GM12892 (cell line): ENCODE measurements at regions not wholly inside any gene's neighbourhood (a gene's known extent, or its start where the extent isn't known, plus 50 kb on each side); places are given as distances from the start of the nearest gene placed in this dataset.

Source experiments
- DNase-seq: peaks from one replicate; pipeline ENCODE4 v3.0.0; 2011; ENCODE audit not compliant: insufficient read length
- FAIRE-seq: peaks from 2 replicates; lab custom pipeline; 2011; peaks lifted over from hg19 to GRCh38; lab: Jason Lieb, UNC
- POLR2A ChIP-seq: IDR thresholded peaks from 2 replicates; pipeline ENCODE4 v1.6.1; 2011; ENCODE audit warnings: low read depth, low read length, control low read depth
- POLR2AphosphoS5 ChIP-seq: IDR thresholded peaks from 2 replicates; pipeline ENCODE4 v1.6.1; 2011; ENCODE audit warnings: low read depth, low read length, control low read depth
- TAF1 ChIP-seq: IDR thresholded peaks from 2 replicates; pipeline ENCODE4 v1.6.1; 2011; ENCODE audit warnings: low read depth, mild to moderate bottlenecking, control low read depth, low read length, borderline replicate concordance

DNA sequence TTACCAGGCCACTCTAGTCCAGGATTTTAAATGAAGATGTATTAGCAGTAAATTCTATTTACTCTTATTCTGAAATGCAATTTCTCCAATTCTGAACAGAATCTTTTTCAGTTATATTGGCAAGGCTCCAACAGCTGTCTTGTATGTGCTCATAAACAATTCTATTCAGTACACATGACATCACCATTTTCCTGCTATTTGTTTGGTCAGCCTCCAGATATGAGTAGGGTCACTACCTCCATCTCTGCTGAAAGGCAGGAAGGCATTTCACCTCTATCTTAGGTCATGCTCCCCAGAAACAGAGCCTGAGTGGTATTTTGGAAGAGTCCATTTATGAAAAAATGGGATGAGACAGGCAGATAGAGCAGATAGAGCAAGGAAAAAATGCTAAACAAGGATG lies 151.1 kb upstream of the ADGRL3 start:
- TF ChIP-seq POLR2A (no peak), POLR2AphosphoS5 (no peak), TAF1 (no peak)
- FAIRE-seq: no peak
- DNase-seq: no peak

DNA sequence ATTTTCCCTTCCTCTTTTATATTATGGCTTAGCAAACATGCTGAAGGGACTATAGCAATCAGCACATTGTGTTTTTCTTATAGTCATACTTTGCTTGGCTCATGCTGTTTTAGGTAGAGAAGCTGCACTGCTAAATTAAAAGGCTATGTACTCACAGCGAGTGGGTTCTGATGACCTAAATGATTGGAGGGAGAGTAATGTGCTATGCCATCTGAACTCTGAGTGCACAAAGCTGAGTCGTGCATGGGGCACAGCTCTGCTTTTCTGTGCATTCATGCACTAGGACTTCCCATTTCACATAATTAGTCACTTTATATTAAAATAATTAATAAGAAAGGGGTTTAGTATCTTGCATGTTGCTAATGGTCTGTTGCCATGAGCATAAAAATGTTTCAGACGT lies 132.7 kb upstream of the ADGRL3 start:
- DNase-seq (no peak), FAIRE-seq (no peak)
- no peak for TF ChIP-seq TAF1
- TF ChIP-seq POLR2A: no peak
- TF ChIP-seq POLR2AphosphoS5: no peak

DNA sequence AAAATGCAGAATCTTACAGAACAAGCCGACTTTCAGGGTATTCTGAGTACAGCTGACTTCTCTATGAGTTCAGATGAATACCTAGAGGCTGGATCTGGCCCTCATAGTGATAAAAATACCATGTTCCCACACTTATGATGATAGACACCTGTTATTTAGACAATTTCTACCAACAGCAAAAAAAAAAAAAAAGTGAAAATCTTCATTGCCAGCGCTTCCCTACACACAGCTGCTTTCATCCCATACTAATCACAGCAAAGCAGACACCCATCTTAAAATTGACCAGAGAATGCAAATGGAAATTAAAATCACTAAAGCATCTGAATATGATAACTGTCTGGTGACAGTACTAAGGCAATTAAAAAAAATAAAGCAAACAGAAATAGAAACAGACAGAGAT lies 132.1 kb upstream of the ADGRL3 start:
- no peak for TF ChIP-seq POLR2A
- no peak for TF ChIP-seq POLR2AphosphoS5
- no peak for TF ChIP-seq TAF1
- no peak for FAIRE-seq
- DNase-seq: no peak

DNA sequence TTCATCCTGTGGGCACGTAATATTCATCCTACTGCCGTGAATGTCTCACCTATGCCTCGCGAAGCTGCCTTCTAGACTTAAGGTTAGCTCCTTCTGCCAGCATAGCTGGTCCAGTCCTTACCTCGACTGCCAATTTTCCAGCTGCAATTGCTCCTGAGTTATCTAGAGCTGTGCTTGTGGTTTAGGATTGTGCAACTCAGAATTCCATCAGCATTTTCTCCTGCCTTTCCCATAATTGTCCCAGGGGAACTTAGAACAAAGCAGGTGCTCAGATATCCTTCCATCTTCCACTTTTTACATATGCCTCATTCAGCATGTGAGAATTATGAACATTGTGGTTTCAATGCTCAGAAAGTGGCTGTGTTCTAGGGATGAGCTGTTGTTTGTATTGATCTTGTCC lies 131.4 kb upstream of the ADGRL3 start:
- no peak for TF ChIP-seq POLR2A
- no peak for TF ChIP-seq POLR2AphosphoS5
- TF ChIP-seq TAF1: no peak
- no peak for DNase-seq
- FAIRE-seq: no peak

DNA sequence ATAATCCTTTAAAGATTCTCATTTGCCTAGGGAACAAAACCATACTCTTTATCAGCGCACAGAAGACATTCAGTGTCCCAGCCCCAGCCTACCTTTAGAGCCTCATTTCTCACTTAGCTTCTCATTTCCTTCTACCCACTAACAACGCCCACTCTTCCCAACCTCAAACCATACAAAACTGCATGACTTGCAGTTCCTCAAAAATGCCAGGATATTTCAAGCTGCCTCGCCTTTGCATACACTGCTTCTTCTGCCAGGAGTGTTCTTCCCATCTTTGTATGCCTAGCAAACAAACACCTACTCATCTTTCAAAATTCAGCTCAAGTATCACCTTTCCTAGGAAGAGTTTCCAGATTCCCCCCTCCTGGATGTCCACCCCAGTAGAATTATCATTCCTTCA lies 129.9 kb upstream of the ADGRL3 start:
- no peak for TF ChIP-seq POLR2A
- TF ChIP-seq POLR2AphosphoS5: no peak
- no peak for TF ChIP-seq TAF1
- DNase-seq (no peak), FAIRE-seq (no peak)

DNA sequence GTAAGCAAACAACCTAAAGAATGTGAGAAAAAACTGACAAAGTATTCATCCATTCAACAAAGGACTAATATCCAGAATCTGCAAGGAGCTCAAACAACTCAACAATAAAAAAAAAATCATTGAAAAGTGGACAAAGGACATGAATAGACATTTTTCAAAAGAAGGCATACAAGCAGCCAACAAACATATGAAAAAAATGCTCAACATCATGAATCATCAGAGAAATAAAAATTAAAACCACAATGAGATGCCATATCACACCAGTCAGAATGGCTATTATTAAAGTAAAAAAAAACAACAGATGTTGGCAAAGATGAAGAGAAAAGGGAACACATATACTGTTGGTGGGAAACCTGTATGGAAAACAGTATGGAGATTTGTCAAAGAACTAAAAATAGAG lies 120.7 kb upstream of the ADGRL3 start:
- no peak for TF ChIP-seq TAF1
- TF ChIP-seq POLR2A: no peak
- no peak for TF ChIP-seq POLR2AphosphoS5
- DNase-seq (no peak), FAIRE-seq (no peak)

DNA sequence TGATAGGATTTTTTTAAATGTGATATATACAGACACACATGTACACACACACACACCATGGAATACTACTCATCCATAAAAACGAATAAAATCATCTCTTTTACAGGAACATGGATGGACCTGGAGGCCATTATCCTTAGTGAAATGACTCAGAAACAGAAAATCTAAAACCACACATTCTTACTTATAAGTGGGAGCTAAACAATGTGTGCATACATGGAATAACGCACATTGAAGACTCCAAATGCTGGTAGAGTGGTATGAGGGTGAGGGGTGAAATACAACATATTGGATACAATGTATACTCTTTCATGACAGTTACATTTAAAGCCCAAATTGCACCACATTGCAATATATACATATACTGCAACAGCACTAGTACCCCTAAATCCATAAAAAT lies 120.2 kb upstream of the ADGRL3 start:
- TF ChIP-seq POLR2AphosphoS5 (no peak), TAF1 (no peak), POLR2A (no peak)
- DNase-seq (no peak), FAIRE-seq (no peak)

DNA sequence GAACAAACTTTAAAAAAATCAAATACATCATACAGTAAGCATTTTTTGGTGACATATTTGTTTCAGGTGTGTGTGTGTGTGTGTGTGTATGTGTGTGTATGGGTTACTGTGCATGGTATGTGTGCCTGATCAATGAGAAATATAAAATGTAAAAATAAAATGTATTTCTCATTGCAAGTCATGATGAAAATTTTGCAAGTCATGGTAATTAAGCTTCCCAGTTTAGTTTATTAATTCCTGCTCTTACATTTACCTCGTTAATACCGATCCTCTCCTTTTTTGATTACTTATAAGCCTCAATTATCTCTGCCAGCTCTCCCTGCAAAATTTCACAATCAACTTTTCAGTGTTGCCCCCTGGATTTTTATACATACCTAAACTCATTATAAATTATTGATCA lies 114.6 kb upstream of the ADGRL3 start:
- TF ChIP-seq POLR2AphosphoS5 (no peak), POLR2A (no peak), TAF1 (no peak)
- FAIRE-seq (no peak), DNase-seq (no peak)

DNA sequence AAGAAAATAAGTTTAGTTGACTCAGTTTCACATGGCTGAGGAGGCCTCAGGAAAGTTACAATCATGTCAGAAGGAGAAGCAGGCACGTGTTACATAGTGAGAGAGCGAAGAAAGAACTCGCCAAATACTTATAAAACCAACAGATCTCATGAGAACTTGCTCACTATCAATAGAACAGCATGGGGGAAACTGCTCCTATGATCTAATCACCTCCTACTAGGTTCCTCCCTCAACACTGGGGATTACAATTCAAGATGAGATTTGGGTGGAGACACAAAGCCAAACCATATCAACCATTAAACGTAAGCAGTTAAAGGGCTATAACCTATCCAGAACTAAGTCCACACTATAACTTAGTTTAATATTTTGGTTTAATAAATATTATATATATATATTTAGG lies 113.8 kb upstream of the ADGRL3 start:
- no peak for DNase-seq
- no peak for FAIRE-seq
- TF ChIP-seq POLR2A (no peak), POLR2AphosphoS5 (no peak), TAF1 (no peak)

DNA sequence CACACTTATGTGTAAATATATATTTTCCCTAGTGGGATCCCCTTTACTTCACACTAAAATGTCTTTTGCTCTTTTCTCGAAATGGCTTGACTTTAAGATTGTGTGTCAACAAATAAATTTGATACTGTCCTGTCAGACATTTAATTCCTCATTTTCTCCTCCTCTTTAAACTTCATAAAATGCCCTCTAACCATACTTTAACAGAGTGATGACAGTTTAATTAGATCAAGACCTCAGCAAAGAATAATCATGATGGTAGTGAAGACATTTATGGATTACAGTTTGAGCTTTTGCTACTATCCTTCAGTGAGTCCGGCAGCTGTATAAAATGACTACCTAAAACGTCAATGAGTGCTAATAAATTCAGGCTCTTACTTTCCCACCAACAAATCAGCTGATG lies 113.1 kb upstream of the ADGRL3 start:
- no peak for FAIRE-seq
- no peak for TF ChIP-seq POLR2AphosphoS5
- no peak for TF ChIP-seq TAF1
- TF ChIP-seq POLR2A: no peak

DNA sequence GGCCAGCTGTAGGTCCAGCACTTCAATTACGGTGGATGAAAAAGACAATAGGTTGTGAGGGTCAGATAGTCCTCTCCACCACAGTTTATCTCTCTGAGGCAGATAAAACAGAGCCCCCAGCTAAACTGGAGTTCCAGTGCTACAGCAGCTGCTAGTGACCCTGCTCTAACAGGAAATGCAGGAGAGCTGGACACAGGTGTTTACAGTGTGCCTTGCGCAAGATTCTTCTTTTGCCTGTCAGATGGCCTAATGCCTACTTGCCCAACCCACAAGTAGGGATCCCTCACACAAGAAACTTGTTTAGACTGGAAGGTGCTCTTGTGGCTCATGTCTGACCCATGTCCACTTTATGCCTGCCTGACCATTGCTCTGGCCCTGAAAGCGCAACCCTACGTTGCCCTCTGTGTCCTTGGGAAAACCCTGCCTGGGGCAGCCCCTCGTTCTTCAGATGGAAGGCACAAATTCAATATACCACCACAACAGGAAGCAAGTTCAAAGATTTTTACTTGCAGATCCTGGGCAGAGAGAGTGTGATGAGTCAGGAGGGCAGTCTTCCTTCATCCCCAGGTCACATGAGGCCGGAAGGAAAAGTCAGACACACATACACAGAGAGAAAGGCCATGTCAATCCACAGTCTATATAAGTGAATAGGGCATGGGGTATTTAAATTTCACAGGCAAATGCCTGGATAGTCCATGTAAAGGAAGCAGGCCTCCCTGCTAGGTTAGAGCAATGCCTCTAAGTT lies 105.1 kb upstream of the ADGRL3 start:
- DNase-seq (no peak), FAIRE-seq (no peak)
- TF ChIP-seq TAF1: no peak
- TF ChIP-seq POLR2AphosphoS5: no peak
- TF ChIP-seq POLR2A: no peak

More for the DNA sequence above, 113.1 kb upstream of the ADGRL3 start:
- no peak for DNase-seq

DNA sequence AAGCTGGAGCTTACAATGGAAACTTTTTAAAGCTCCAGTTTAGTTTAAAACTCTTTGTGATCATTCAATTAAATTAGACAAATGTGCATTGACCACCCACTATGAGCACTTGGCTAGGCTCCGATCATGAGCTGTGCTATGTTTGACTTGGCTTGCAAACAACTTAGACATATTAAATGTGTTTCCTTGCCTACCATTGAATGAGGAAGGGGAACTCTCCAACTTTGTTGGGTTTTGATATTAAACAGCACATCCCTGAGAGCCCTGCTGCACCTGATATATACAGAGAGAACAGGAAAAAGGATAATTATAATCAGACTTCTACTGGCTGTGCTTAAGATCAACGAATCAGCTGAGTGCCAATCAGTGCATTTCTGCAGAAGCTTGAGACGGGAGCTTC lies 71.4 kb upstream of the ADGRL3 start:
- FAIRE-seq: no peak
- no peak for DNase-seq
- TF ChIP-seq TAF1: no peak
- TF ChIP-seq POLR2A: no peak
- TF ChIP-seq POLR2AphosphoS5: no peak
